HG03354 (cell line): ENCODE measurements at regions not wholly inside any gene's neighbourhood (a gene's known extent, or its start where the extent isn't known, plus 50 kb on each side); places are given as distances from the start of the nearest gene placed in this dataset.
"Not testable (repeated sequence)": the region's sequence is repeated elsewhere in the genome, so short reads cannot be mapped to it uniquely, and the experiment has no call there.

Experiments
- ATAC-seq: cut with Tn5 transposase; IDR thresholded peaks from one replicate; pipeline ENCODE4 v1.9.1; 2021; ENCODE audit warnings: mild to moderate bottlenecking; ENCODE audit not compliant: unreplicated experiment, poor library complexity, severe bottlenecking

DNA sequence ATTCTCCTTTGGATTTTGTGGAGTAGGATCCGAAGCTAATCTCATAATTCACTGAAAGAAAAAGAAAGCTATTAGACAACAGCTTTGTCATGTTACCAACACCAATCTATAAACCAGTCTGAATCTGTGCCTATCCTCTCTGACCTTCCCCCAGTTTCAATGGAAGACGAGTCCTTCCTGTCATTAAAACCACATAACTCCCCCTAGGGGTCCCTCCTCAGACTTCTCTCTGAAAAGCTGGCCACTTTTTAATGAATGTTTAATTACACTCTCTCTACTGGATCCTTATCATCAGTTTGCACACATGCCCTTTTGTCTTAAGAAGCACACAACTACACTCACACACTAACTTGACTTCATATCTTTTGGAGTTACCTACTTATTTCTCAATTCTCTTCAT lies 98.0 kb upstream of the TSLP start:
- no peak for ATAC-seq

DNA sequence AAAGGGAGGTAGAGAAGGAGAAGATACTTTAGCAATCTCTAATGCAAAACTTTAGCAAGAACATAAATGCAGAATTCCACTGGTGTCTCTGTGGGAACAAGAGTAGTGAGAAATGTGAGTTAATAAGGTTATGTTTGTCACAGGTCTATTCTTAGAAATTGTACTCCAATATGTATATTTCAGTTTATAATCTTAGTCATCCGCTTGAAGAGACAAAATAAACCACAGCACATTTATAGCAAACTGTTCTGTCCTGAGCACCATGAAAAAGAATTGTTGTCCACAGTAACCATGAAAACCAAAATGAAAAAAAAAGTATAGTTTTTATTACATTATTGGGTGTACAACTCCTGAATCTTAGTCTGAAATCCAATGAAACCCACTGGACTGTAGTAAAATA lies 93.6 kb upstream of the TSLP start:
- ATAC-seq, result no peak

DNA sequence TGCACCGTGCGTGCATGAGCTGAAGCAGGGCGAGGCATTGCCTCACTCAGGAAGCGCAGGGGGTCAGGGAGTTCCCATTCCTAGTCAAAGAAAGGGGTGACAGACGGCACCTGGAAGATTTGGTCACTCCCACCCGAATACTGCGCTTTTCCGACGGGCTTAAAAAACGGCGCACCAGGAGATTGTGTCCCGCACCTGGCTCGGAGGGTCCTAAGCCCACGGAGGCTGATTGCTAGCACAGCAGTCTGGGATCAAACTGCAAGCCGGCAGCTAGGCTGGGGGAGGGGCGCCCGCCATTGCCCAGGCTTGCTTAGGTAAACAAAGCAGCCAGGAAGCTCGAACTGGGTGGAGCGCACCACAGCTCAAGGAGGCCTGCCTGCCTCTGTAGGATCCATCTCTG lies 85.6 kb upstream of the TSLP start:
- not testable (repeated sequence) for ATAC-seq

DNA sequence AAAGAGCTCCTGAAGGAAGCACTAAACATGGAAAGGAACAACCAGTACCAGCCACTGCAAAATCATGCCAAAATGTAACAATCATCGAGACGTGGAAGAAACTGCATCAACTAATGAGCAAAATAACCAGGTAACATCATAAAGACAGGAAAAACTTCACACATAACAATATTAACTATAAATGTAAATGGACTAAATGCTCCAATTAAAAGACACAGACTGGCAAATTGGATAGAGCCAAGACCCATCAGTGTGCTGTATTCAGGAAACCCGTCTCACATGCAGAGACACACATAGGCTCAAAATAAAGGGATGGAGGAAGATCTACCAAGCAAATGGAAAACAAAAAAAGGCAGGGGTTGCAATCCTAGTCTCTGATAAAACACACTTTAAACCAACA lies 83.9 kb upstream of the TSLP start:
- ATAC-seq, result not testable (repeated sequence)

DNA sequence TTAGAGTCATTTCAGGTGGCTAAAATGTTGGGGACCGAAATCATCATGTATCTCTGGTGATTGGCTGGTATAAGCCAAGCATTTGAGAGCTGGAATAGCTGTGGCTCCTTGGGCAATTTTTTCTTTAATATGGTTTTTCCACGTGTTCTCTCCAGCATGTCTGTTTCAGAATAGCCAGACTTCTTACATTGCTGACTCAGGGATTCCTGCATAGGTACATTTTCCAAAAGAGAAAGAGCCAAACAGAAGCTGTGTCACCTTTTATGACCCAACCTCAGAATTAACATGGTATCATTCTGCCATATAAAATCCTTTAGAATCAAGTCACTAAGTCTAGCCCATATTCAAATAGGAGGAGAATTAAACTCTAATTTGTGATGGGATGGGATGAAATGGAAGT lies 74.8 kb upstream of the TSLP start:
- no peak for ATAC-seq

DNA sequence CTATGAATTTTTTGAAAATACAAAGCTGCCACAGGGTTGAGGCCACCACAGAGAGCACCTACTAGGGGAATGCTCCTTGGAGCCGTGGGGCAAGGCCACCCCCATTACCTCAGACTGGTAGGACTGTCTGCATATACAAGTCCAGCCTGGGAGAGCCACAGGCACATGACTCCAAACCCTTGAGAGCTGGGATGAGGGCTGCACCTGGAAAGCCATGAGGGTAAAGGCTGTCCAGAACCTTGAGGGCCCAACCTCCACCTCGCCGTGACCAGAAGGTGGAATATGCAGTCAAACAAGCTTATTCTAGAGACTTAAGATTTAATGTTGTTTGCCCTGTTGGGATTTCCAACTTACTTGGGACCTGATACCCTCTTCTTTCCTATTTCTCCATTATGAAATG lies 69.5 kb upstream of the TSLP start:
- no peak for ATAC-seq

DNA sequence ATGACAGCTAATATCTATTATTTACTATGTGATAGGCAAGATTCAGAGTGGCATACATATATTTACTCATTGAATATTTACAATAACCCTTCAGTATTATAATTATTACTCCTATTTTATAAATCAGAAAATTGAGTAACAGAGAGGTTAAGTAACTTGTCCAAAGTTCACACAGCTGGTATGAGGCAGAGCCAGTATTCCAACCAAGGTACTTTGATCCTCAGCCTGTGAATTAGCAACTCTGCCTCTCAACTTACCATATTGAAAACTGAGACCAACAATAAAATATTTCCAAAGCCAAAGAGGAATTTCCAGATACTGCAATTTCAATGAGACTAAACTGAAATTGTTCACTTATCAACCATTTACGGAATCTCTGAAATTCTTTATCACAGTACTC lies 67.9 kb upstream of the TSLP start:
- ATAC-seq, result no peak

DNA sequence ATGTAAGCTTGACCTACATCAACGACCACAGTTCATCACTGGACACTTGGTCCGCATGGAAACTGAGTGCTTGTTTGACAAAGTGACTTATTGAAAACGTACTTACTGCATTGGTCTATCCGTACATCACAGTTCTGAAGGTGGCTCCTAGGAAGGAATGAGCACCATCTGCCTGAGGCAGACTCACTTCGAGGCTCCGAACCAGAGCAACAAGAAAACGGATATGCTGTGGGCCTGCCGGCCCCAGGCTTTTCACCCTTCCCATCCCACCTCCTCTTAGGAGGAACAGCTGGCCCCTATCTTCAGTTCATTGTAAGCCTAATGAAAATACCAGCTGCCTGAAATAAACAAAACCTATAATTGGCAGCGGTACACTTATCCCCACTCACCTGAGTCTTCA lies 67.2 kb upstream of the TSLP start:
- no peak for ATAC-seq

DNA sequence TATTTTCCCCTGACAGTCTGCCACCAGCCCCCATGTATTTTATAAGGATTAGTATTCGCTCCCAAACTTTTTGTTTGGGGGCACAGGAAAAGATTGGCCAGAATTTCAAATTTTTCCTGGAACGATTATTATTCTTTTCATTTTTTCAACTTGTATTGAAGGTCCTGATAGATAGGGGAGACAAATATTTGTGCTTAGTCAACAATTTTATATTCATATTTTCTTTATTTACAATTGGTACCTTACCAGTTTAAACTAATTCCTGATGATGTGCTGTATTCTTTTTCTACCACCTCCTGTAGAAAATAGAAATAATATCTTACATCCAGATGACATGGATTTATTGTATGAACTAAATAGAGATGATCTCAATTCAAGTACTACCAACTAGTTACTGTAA lies 60.7 kb upstream of the TSLP start:
- no peak for ATAC-seq

DNA sequence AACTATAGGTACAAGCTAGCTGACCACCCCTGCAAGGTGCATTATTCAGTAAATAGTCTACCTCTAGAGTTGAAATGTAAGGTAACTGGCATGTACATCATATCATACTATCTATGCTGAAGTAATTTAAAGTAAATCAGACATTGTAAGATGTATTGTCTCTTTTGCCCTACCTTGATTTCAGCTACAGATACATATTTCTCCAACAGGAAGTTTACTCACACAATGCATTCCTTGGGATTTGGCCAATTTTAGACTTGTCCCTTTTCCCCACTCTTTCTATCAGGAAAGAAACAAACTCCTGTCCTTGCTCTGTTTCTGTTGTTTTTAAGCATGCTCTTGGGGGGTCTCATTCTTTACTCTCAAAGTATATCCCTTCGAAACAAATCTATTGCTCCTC lies 58.5 kb upstream of the TSLP start:
- no peak for ATAC-seq

DNA sequence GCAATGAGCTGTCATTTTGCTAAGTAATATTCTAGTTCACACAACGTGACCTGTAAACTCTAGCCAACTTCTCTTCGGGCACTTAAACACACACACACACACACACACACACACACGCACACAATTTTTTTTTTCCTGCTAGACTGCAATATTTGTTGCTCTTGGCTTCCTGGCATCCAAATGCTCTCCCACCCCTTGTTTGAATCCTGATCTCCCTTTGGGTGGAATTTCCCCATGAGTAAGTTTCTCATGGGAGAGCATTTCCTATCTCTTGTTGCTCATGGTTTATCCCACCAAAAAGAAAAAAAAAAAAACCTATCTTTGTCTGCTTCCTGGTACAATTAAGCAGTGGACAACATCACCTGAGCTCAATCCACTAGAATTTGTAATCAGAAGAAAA lies 54.7 kb upstream of the TSLP start:
- ATAC-seq, result no peak

DNA sequence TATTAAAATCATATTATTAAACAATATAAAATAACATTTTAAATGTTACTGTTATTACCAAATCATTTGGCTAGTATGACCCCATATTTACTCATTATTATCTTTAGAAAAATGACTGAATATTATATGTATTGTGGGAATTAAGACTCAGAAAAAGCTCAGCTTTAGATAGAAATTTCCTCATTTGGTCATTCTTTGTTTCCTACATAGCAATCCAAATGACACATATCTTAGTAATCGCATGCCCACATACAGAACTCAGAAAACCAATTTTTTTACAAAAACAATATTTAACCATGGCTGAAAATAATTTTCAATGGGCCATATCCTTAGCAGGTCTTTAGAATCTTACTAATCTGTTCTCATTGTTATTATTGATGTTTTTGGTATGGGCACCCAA lies 53.8 kb upstream of the TSLP start:
- ATAC-seq, result no peak
